Stimulated activated CD4-positive, alpha-beta T cell treated with anti-CD3 and anti-CD28 coated beads, Interleukin-4, amount 100 ng/mL, for 24 hours (primary cell): ENCODE measurements at regions not wholly inside any gene's neighbourhood (a gene's known extent, or its start where the extent isn't known, plus 50 kb on each side); places are given as distances from the start of the nearest gene placed in this dataset.
A peak's percentile ranks its signal among the peaks of the same experiment; 100 is the strongest.
"Not testable (repeated sequence)": the region's sequence is repeated elsewhere in the genome, so short reads cannot be mapped to it uniquely, and the experiment has no call there.

Experiments
- DNase-seq: peaks from one replicate; pipeline ENCODE4 v3.0.0-alpha.2; 2020

DNA sequence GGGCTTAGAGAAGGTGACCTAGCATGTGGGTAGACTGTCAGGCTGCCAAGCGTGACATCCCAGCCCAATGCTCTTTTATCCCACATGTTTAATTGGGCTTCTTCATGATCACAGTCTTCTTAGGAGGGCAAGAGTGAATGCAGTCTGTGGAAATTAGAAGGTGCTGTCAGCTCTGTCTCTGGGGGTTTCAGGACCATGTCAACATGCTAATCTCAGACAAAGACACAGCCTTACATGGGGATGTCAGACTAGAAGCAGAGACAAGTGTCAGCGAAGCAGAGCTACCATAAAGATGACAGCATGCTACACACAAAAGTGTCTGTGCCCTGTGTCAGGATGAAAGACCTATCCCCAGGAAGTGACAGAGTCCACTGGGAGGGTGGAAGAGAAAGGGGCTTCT is 120.1 kb upstream of the SLC25A36 start:
- no peak for DNase-seq

- no peak for DNase-seq
Measured at GRCh38 chr3:140822401-140823047, 119.1 kb upstream of the SLC25A36 start.

GRCh38 chr3:140823106-140823505 is 118.5 kb upstream of the SLC25A36 start:
- no peak for DNase-seq

GRCh38 chr3:140827894-140828293 is 113.7 kb upstream of the SLC25A36 start:
- DNase-seq = no peak

- DNase-seq = no peak
Measured at GRCh38 chr3:140828585-140828984, 113.1 kb upstream of the SLC25A36 start.

- no peak for DNase-seq
Measured at GRCh38 chr3:140829796-140830195, 111.8 kb upstream of the SLC25A36 start.

DNA sequence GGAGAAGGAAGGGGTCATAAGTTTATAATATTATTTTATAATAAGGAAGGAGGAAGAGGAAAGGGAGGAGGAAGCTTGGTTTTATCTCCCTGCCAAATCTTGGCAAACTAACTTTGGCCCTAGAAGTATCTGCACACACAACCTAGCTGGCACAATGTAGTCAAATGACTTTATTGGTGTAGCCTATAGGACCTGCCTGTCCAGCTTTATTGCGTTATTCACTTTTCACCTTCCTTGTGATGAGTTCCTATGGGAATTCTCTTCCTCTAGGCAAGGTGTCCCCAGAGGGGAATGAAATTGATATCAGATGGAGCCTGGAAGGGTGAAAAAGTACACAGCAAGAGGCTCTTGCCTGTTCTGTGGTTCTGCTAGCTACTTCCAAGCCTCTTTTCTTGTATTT is 111.2 kb upstream of the SLC25A36 start:
- no peak for DNase-seq

- no peak for DNase-seq
Measured at GRCh38 chr3:140832883-140833282, 108.8 kb upstream of the SLC25A36 start.

DNA sequence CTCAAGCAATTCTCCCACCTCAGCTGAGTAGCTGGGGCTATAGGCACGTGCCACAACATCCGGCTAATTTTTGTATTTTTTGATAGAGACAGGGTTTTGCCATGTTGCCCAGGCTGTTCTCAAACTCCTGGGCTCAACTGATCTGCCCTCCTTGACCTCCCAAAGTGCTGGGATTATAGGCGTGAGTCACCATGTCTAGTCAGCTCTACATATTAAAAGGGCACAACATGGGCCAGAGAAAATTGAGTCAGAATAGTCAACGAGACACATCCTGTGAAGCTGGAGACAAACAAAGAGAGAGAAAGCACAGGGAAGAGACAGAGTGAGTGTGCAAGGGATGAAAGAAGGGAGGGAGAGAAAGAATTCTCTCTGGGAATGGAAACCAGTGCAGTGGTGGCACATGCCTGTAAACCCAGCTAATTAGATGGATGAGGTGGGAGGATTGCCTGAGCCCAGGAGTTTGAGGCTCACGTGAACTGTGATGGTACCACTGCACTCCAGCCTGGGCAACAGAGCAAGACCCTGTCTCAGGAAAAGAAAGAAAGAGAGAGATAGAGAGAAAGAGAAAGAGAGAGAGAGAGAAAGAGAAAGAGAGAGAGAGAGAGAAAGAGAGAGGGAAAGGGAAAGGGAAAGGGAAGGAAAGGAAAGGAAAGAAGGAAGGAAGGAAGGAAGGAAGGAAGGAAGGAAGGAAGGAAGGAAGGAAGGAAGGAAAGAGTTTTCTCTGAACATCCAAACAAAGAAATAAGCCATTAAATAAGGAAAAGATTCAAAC is 107.2 kb upstream of the SLC25A36 start:
- DNase-seq = no peak

GRCh38 chr3:140842984-140843649 is 98.5 kb upstream of the SLC25A36 start:
- DNase-seq = no peak

DNA sequence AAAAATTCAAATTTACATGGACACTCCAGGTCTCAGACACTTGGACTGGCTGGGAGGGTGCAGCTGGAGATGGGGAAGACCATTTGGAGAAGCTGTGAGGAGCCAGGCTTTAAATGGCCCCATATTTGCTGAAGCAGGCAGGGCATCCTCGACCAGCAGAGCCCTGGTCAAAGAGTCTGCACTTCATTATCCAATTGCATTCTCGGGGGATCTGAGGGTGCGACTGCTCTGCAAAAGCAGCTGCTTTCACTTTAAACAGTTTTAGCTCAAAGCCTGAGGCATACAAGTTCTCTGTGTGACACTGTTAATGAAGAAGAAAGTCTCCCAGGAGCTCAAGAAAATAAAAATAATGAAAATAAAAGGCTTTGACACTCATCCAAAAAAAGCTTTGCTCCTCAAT is 98.0 kb upstream of the SLC25A36 start:
- DNase-seq = no peak

GRCh38 chr3:140844072-140844471 is 97.6 kb upstream of the SLC25A36 start:
- DNase-seq = no peak

GRCh38 chr3:140845882-140846281 is 95.8 kb upstream of the SLC25A36 start:
- DNase-seq = no peak

- DNase-seq = no peak
Measured at GRCh38 chr3:140848666-140849065, 93.0 kb upstream of the SLC25A36 start.

GRCh38 chr3:140850210-140850955 is 91.3 kb upstream of the SLC25A36 start:
- no peak for DNase-seq

GRCh38 chr3:140854961-140855360 is 86.7 kb upstream of the SLC25A36 start:
- DNase-seq = no peak

GRCh38 chr3:140856905-140857304 is 84.7 kb upstream of the SLC25A36 start:
- DNase-seq = no peak

DNA sequence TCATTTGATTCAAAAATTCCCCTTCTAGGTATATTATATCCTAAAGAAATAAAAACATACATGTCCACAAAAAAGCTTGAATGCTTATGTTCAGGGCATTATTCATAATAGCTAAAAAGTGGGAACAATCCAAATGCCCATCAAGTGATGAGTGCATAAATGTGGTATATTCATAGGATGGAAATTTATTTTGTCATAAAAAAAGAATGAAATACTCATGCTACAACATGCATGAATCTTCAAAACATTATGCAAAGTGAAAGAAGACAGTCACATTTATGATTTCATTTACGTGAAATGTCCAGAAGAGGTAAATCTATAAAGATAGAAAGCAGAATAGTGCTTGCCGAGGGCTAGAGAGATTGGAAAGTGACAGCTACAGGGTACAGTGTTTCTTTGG is 83.6 kb upstream of the SLC25A36 start:
- no peak for DNase-seq

DNA sequence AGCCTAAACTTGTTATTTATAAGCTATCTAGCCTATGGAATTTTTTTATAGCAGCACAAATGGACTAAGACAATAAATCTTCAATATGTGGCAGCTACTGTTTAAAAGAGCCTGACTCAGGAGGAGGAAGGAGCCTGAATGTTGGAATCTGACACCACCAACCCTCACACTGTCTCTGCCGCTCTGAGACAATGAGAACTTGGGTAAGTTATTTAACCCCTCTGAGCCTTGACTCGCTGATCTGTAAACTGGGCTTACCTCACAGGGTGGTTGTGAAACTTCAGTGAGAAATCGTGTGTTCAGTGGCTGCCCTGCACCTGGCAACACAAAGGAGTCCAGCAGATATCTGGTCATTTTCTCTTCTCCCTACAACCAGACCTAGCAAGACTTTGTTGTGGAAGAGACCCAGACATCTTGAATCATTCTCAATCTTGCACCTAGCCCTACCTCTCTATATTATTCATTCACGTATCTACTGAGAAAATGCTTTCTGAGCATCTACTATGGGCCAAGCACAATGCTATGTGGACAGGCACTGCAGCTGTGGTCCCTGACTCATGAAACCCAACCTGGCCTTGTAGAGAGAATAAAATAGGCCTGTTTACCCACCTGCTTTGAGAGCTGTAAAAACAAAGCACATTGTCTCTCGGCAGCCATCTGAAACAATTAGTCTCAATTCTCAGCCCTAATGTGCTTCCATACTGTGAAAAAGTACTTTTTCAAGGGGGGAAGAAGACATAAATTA is 81.9 kb upstream of the SLC25A36 start:
- no peak for DNase-seq

- DNase-seq = peak; percentile 47
Measured at GRCh38 chr3:140863580-140864009, 78.0 kb upstream of the SLC25A36 start.

DNA sequence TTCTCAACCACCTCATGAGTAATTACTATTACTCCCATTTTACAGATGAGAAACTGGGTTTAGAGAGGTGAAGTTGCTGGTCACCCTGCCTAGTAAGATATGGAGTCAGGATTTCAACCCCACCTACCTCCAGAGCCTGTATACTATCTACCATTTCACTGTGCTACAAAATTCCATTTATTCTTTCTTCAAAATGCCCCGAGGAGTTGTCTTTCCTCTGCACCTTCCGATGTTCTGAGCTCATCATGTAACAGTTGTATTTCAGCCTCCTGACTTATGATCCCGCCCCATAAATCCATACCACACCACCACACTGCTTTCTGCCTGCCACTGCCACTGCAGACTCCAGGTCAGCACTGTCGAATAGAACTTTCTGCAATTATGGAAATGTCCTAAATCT is 71.3 kb upstream of the SLC25A36 start:
- DNase-seq = no peak

GRCh38 chr3:140871022-140871421 is 70.6 kb upstream of the SLC25A36 start:
- DNase-seq = no peak

- not testable (repeated sequence) for DNase-seq
Measured at GRCh38 chr3:140872165-140872564, 69.5 kb upstream of the SLC25A36 start.
